NK-92 (cell line): ENCODE measurements at regions not wholly inside any gene's neighbourhood (a gene's known extent, or its start where the extent isn't known, plus 50 kb on each side); places are given as distances from the start of the nearest gene placed in this dataset.
"Not testable (repeated sequence)": the region's sequence is repeated elsewhere in the genome, so short reads cannot be mapped to it uniquely, and the experiment has no call there.

ENCODE experiments used
- DNase-seq: peaks from one replicate; lab custom pipeline; 2025; ENCODE audit not compliant: unreplicated experiment; lab: John Stamatoyannopoulos, UW

- DNase-seq, result no peak
Observed at GRCh38 chr4:82194329-82194728, 179.5 kb downstream of the HNRNPD start.

- no peak for DNase-seq
Observed at GRCh38 chr4:82192017-82192673, 181.6 kb downstream of the HNRNPD start.

GRCh38 chr4:82181789-82182188, 192.0 kb downstream of the HNRNPD start:
- DNase-seq, result no peak

GRCh38 chr4:82172186-82172585, 201.6 kb downstream of the HNRNPD start:
- DNase-seq, result no peak

GRCh38 chr4:82171531-82172155, 202.1 kb downstream of the HNRNPD start:
- no peak for DNase-seq

- DNase-seq, result no peak
Observed at GRCh38 chr4:82149750-82150149, 224.0 kb downstream of the HNRNPD start.

- no peak for DNase-seq
Observed at GRCh38 chr4:82145850-82146249, 227.9 kb downstream of the HNRNPD start.

- DNase-seq, result no peak
Observed at GRCh38 chr4:82140422-82140821, 233.4 kb downstream of the HNRNPD start.

- DNase-seq, result no peak
Observed at GRCh38 chr4:82139287-82139686, 234.5 kb downstream of the HNRNPD start.

GRCh38 chr4:82138374-82138773, 235.4 kb downstream of the HNRNPD start:
- DNase-seq, result no peak

GRCh38 chr4:82136161-82136801, 237.5 kb downstream of the HNRNPD start:
- no peak for DNase-seq

- DNase-seq, result no peak
Observed at GRCh38 chr4:82128355-82128754, 245.4 kb downstream of the HNRNPD start.

- DNase-seq, result no peak
Observed at GRCh38 chr4:82126512-82127040, 247.2 kb downstream of the HNRNPD start.

- DNase-seq, result no peak
Observed at GRCh38 chr4:82125787-82126297, 247.9 kb downstream of the HNRNPD start.

GRCh38 chr4:82124932-82125786, 248.6 kb downstream of the HNRNPD start:
- DNase-seq, result no peak

GRCh38 chr4:82124365-82124764, 249.4 kb downstream of the HNRNPD start:
- DNase-seq, result no peak

- DNase-seq, result no peak
Observed at GRCh38 chr4:82123934-82124333, 249.9 kb downstream of the HNRNPD start.

GRCh38 chr4:82115183-82115582, 258.6 kb downstream of the HNRNPD start:
- DNase-seq, result not testable (repeated sequence)

- no peak for DNase-seq
Observed at GRCh38 chr4:82108506-82108905, 265.3 kb downstream of the HNRNPD start.

- DNase-seq, result no peak
Observed at GRCh38 chr4:82104578-82104977, 269.2 kb downstream of the HNRNPD start.
